ENCODE measurements at regions not wholly inside any gene's neighbourhood (a gene's known extent, or its start where the extent isn't known, plus 50 kb on each side); places are given as distances from the start of the nearest gene placed in this dataset.

DNA sequence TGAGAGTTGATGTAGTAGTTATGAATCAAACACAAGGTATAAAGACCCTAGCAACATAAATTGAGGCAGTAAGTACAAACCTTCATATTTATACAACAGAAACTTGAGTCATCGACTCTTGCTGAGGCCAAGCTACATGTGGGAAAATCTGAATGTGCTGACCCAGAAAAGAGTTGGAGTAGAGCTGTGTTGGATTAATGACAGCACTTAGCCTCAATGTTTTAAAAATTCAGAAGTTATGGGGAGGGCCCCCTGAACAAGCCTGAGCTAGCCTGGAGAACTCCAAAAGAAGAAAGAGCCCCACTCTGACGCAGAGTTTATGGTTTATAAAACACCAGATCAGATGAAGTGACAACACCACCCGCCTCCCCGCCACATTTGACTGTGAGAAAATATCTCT is 100.0 kb downstream of the DUSP6 start:
- intact Hi-C loops (cut with micrococcal nuclease): loop anchor here (1.0 to 5.0 kb wide), 2 partner anchors 8 to 1110 kb away; partner anchors contain the start of genes CEP290 and TMTC3
- H3K36me3 Mint-ChIP-seq (ENCODE audit: low read depth): no peaks in the 10 kb centered on the region
- DNase-seq: peak; percentile 14
- H3K4me1 Mint-ChIP-seq (ENCODE audit: low read depth): peaks cover 34% of the 10 kb centered on the region
- peak overlapping the region; percentile 33 for H3K27ac Mint-ChIP-seq
- H3K9me3 Mint-ChIP-seq: peaks cover 3% of the 10 kb centered on the region
- no peak overlapping the region for H3K4me3 Mint-ChIP-seq
- H3K27me3 Mint-ChIP-seq (ENCODE audit: low read depth): no peaks in the 10 kb centered on the region
- CTCF ChIA-PET: interaction anchor here (0.7 to 0.8 kb wide), 2 partner anchors 24 to 29 kb away, joined by 3 read pairs; no protein-coding TSS in a partner anchor

DNA sequence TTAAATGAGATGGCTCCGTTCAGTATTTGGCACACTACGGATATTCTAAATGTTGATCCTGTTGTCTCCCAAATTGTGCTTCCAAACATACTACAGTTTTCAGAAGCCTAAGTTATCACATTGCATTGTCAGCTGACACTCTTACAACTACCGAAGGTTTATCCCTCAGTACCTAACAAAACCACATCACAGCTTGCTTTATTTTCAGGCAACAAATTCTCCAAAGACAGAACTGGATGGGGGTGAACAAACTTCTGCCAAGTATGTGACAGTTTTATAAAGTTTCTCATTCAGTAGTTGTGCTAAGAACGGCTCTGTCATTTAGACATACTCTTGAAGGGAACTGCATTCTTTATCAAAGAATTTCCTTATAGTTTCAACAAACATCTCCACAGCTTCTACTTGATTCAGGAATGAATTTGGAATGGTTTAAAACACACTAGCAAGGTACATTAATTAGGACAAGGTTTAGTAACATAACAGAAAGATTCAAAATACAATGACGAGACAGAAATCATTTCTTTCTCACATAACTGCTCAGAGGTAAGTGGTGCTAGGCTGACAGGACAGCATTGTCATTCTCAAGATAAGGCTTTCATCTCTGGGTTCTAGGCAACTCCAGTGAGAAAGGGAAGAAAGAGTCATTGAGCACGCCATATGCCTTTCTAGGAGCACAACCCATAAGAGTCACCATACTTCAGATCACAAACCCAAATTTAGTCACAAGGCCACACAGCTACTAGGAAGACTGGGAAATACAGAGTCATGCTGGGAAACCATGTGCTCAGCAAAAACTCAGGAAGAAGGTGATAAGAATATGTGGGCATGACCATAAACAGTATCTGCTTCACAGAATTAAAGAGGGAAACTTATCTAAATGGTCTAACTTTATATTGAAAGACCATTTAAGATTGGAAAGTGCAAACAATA is 100.7 kb downstream of the DUSP6 start:
- no peak overlapping the region for H3K4me3 Mint-ChIP-seq
- no peaks in the 10 kb centered on the region for H3K36me3 Mint-ChIP-seq (ENCODE audit: low read depth)
- DNase-seq: peak; percentile 36
- peaks cover 3% of the 10 kb centered on the region for H3K9me3 Mint-ChIP-seq
- no peaks in the 10 kb centered on the region for H3K27me3 Mint-ChIP-seq (ENCODE audit: low read depth)
- peak overlapping the region; percentile 10 for H3K27ac Mint-ChIP-seq
- intact Hi-C loops (cut with micrococcal nuclease): loop anchor here (1.0 to 5.0 kb wide), 3 partner anchors 7 to 1109 kb away; partner anchors contain the start of genes CEP290 and TMTC3
- CTCF ChIA-PET: no interaction called here
- peaks cover 34% of the 10 kb centered on the region for H3K4me1 Mint-ChIP-seq (ENCODE audit: low read depth)

DNA sequence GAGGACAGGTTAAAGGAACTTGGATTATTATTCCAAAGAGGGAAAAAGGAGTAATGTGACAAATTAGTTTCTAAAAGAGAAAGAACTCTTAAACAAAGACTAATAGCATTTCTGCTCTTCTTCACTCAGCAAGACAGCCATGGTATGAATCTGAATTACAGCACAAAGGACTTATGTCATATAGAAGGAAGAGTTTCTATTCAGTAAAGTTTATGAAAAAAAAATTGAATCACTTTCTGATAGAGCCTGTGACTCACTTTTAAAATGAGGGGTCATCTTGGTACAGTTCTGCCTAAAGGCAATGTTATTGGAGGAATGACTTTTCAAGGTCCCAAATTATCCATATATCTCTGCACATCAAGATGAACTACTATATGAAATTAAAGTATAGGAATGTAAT is 101.7 kb downstream of the DUSP6 start:
- H3K9me3 Mint-ChIP-seq: peaks cover 3% of the 10 kb centered on the region
- CTCF ChIA-PET: no interaction called here
- no peak overlapping the region for H3K4me3 Mint-ChIP-seq
- DNase-seq: no peak
- H3K36me3 Mint-ChIP-seq (ENCODE audit: low read depth): no peaks in the 10 kb centered on the region
- H3K27me3 Mint-ChIP-seq (ENCODE audit: low read depth): no peaks in the 10 kb centered on the region
- peaks cover 40% of the 10 kb centered on the region for H3K4me1 Mint-ChIP-seq (ENCODE audit: low read depth)
- no peak overlapping the region for H3K27ac Mint-ChIP-seq
- intact Hi-C loops (cut with micrococcal nuclease): loop anchor here (1.0 to 5.0 kb wide), 2 partner anchors 25 to 1108 kb away; partner anchors contain the start of genes CEP290 and TMTC3

- Mint-ChIP-seq H3K36me3 (ENCODE audit: low read depth) (no peaks in the 10 kb centered on the region), H3K27ac (no peak overlapping the region), H3K27me3 (ENCODE audit: low read depth) (no peaks in the 10 kb centered on the region), H3K9me3 (peaks cover 3% of the 10 kb centered on the region), H3K4me1 (ENCODE audit: low read depth) (peaks cover 44% of the 10 kb centered on the region), H3K4me3 (no peak overlapping the region)
- CTCF ChIA-PET: no interaction called here
- intact Hi-C loops (cut with micrococcal nuclease): loop anchor here (5.0 kb wide), 1 partner anchor 1108 kb away; the partner anchor contains the start of genes CEP290 and TMTC3
- DNase-seq: no peak
These were observed 102.1 kb downstream of the DUSP6 start for GRCh38 chr12:89250213-89250612.

- H3K4me3 Mint-ChIP-seq: no peak overlapping the region
- no peaks in the 10 kb centered on the region for H3K36me3 Mint-ChIP-seq (ENCODE audit: low read depth)
- peak overlapping the region; percentile 20 for H3K27ac Mint-ChIP-seq
- H3K4me1 Mint-ChIP-seq (ENCODE audit: low read depth): peaks cover 61% of the 10 kb centered on the region
- intact Hi-C loops (cut with micrococcal nuclease): no loop called here
- no peaks in the 10 kb centered on the region for H3K9me3 Mint-ChIP-seq
- no peaks in the 10 kb centered on the region for H3K27me3 Mint-ChIP-seq (ENCODE audit: low read depth)
- no peak for DNase-seq
- CTCF ChIA-PET: interaction anchor here (0.6 kb wide), 1 partner anchor 41 kb away, joined by 3 read pairs; no protein-coding TSS in a partner anchor
These were observed 104.3 kb downstream of the DUSP6 start for GRCh38 chr12:89247967-89248366.

GRCh38 chr12:89247541-89247942 is 104.8 kb downstream of the DUSP6 start:
- no peaks in the 10 kb centered on the region for H3K36me3 Mint-ChIP-seq (ENCODE audit: low read depth)
- H3K27ac Mint-ChIP-seq: no peak overlapping the region
- H3K27me3 Mint-ChIP-seq (ENCODE audit: low read depth): no peaks in the 10 kb centered on the region
- DNase-seq: no peak
- H3K9me3 Mint-ChIP-seq: no peaks in the 10 kb centered on the region
- intact Hi-C loops (cut with micrococcal nuclease): no loop called here
- peaks cover 57% of the 10 kb centered on the region for H3K4me1 Mint-ChIP-seq (ENCODE audit: low read depth)
- CTCF ChIA-PET: interaction anchor here (0.6 kb wide), 1 partner anchor 41 kb away, joined by 3 read pairs; no protein-coding TSS in a partner anchor
- H3K4me3 Mint-ChIP-seq: no peak overlapping the region

DNA sequence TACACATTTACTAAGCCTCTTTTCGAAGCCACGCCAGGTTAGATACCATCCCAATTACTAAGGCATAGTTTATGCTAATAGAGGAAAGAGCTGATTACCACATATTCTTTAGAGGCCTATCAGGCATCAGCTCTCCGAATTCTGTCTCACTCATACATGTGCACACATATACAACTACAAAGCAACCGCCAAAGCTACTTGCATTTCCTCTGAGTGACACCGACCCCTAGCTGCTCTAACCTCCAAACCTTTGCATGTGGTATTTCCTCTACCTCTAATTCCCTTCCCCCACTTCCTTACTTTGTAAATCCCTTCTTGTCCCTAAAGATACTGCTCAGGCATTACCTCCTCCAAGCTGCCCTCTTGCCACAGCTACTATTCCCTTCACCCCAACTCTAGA is 107.2 kb downstream of the DUSP6 start:
- Mint-ChIP-seq H3K36me3 (ENCODE audit: low read depth) (no peaks in the 10 kb centered on the region), H3K4me1 (ENCODE audit: low read depth) (peaks cover 34% of the 10 kb centered on the region), H3K9me3 (no peaks in the 10 kb centered on the region), H3K27ac (peak overlapping the region; percentile 73), H3K27me3 (ENCODE audit: low read depth) (no peaks in the 10 kb centered on the region), H3K4me3 (peak overlapping the region; percentile 36)
- CTCF ChIA-PET: interaction anchor here (0.7 to 2.8 kb wide), 12 partner anchors 11 to 226 kb away, joined by 3 to 13 read pairs (median 3); no protein-coding TSS in a partner anchor
- peak; percentile 69 for DNase-seq
- intact Hi-C loops (cut with micrococcal nuclease): loop anchor here (1.0 to 2.0 kb wide), 6 partner anchors 16 to 281 kb away; partner anchors contain the start of gene POC1B

GRCh38 chr12:89244536-89244935 is 107.8 kb downstream of the DUSP6 start:
- CTCF ChIA-PET: interaction anchor here (0.7 to 2.8 kb wide), 14 partner anchors 10 to 225 kb away, joined by 3 to 13 read pairs (median 4); partner anchors contain the start of gene DUSP6
- peak; percentile 57 for DNase-seq
- peaks cover 33% of the 10 kb centered on the region for H3K4me1 Mint-ChIP-seq (ENCODE audit: low read depth)
- peak overlapping the region; percentile 73 for H3K27ac Mint-ChIP-seq
- H3K4me3 Mint-ChIP-seq: peak overlapping the region; percentile 36
- intact Hi-C loops (cut with micrococcal nuclease): loop anchor here (1.0 to 2.0 kb wide), 10 partner anchors 8 to 251 kb away; partner anchors contain the start of gene DUSP6
- no peaks in the 10 kb centered on the region for H3K9me3 Mint-ChIP-seq
- H3K36me3 Mint-ChIP-seq (ENCODE audit: low read depth): no peaks in the 10 kb centered on the region
- H3K27me3 Mint-ChIP-seq (ENCODE audit: low read depth): no peaks in the 10 kb centered on the region

DNA sequence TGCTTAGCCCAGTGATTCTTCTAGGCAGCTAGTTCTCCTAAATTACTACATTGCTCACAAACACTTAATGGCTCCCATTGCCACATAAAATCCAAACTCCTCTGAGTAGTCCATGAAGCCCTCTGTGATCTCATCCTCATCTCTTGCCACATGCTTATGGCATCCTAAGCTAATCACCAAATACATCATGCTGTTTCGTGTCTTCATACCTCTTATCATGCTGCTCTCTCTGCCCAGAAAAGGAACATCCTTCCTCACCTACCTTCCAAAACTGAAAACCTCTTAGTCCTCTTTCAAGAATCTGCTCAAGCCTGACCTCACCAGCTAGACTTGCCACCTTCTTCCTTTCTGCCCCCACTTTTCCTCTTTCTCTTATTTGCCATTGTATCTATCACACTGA is 108.5 kb downstream of the DUSP6 start:
- Mint-ChIP-seq H3K9me3 (no peaks in the 10 kb centered on the region), H3K4me3 (no peak overlapping the region), H3K27me3 (ENCODE audit: low read depth) (no peaks in the 10 kb centered on the region), H3K4me1 (ENCODE audit: low read depth) (peaks cover 38% of the 10 kb centered on the region), H3K36me3 (ENCODE audit: low read depth) (no peaks in the 10 kb centered on the region), H3K27ac (peak overlapping the region; percentile 73)
- intact Hi-C loops (cut with micrococcal nuclease): loop anchor here (1.0 to 2.0 kb wide), 10 partner anchors 9 to 252 kb away; partner anchors contain the start of gene DUSP6
- CTCF ChIA-PET: interaction anchor here (0.6 to 2.8 kb wide), 9 partner anchors 12 to 1036 kb away, joined by 3 to 13 read pairs (median 3); partner anchors contain the start of gene DUSP6
- DNase-seq: no peak

- CTCF ChIA-PET: no interaction called here
- H3K27ac Mint-ChIP-seq: no peak overlapping the region
- intact Hi-C loops (cut with micrococcal nuclease): loop anchor here (1.0 kb wide), 1 partner anchor 8 kb away; no protein-coding TSS in a partner anchor
- no peak overlapping the region for H3K4me3 Mint-ChIP-seq
- H3K4me1 Mint-ChIP-seq (ENCODE audit: low read depth): peaks cover 59% of the 10 kb centered on the region
- no peaks in the 10 kb centered on the region for H3K27me3 Mint-ChIP-seq (ENCODE audit: low read depth)
- no peaks in the 10 kb centered on the region for H3K9me3 Mint-ChIP-seq
- DNase-seq: no peak
- no peaks in the 10 kb centered on the region for H3K36me3 Mint-ChIP-seq (ENCODE audit: low read depth)
These were observed 112.8 kb downstream of the DUSP6 start for GRCh38 chr12:89239534-89239933.

- no peak overlapping the region for H3K4me3 Mint-ChIP-seq
- no peaks in the 10 kb centered on the region for H3K36me3 Mint-ChIP-seq (ENCODE audit: low read depth)
- intact Hi-C loops (cut with micrococcal nuclease): no loop called here
These were observed 113.7 kb downstream of the DUSP6 start for GRCh38 chr12:89238593-89238992.

DNA sequence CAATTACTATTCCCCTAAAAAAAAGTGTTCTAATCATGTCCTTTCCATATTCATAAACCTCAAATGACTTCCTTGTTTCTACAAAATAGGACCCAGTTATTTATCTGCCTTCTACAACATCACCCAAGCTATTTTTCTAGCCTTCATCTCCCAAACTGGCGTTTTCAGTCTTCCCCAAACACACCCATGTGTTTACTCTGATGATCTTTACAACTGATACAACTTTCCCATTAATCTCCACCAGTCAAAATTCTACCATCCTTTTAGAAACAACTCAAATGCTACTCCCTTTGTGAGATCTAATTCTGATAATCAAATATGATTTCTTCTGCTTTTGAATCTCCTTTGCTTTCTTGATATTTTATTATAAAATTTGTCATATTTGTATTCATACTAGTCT is 114.5 kb downstream of the DUSP6 start:
- intact Hi-C loops (cut with micrococcal nuclease): no loop called here
- peaks cover 55% of the 10 kb centered on the region for H3K4me1 Mint-ChIP-seq (ENCODE audit: low read depth)
- no peaks in the 10 kb centered on the region for H3K9me3 Mint-ChIP-seq
- no peak overlapping the region for H3K4me3 Mint-ChIP-seq
- H3K27me3 Mint-ChIP-seq (ENCODE audit: low read depth): no peaks in the 10 kb centered on the region
- no peaks in the 10 kb centered on the region for H3K36me3 Mint-ChIP-seq (ENCODE audit: low read depth)
- CTCF ChIA-PET: interaction anchor here (1.5 kb wide), 1 partner anchor 8 kb away, joined by 4 read pairs; no protein-coding TSS in a partner anchor
- H3K27ac Mint-ChIP-seq: no peak overlapping the region
- DNase-seq: no peak

More at GRCh38 chr12:89238593-89238992, 113.7 kb downstream of the DUSP6 start:
- no peak for DNase-seq
- H3K27me3 Mint-ChIP-seq (ENCODE audit: low read depth): no peaks in the 10 kb centered on the region
- H3K9me3 Mint-ChIP-seq: no peaks in the 10 kb centered on the region
- H3K27ac Mint-ChIP-seq: no peak overlapping the region
- H3K4me1 Mint-ChIP-seq (ENCODE audit: low read depth): peaks cover 54% of the 10 kb centered on the region
- CTCF ChIA-PET: interaction anchor here (1.5 kb wide), 1 partner anchor 9 kb away, joined by 4 read pairs; no protein-coding TSS in a partner anchor

Data from activated naive CD4-positive, alpha-beta T cell treated with anti-CD3 and anti-CD28 coated beads for 36 hours (primary cell).